PC-3 (cell line): ENCODE measurements at regions not wholly inside any gene's neighbourhood (a gene's known extent, or its start where the extent isn't known, plus 50 kb on each side); places are given as distances from the start of the nearest gene placed in this dataset.

Experiments used
- ATAC-seq: fragments of 200-7000 bp; cut with Tn5 transposase; 2 replicates; pipeline ENCODE4 v1.9.1; 2020; ENCODE audit warnings: mild to moderate bottlenecking, moderate library complexity
- BruUV-seq: library from RNA; stranded (reverse); fragments of 400-500 nt; replicated peaks from 2 replicates; lab custom pipeline; 2021; lab: Mats Ljungman, UMichigan
- CTCF ChIA-PET: fragments of 300-600 bp; sonication (Branson Sonifier 250); formaldehyde crosslinking; loops from one replicate; lab custom pipeline; 2022; ENCODE audit warnings: antibody characterized with exemption; lab: Charles Lee
- POLR2A ChIA-PET: fragments of 300-600 bp; sonication (Branson Sonifier 250); formaldehyde crosslinking; loops from one replicate; lab custom pipeline; 2022; ENCODE audit warnings: antibody characterized with exemption; ENCODE audit not compliant: unreplicated experiment; lab: Charles Lee
- DNase-seq: peaks from one replicate; pipeline ENCODE4 v3.0.0-alpha.2; 2015
- H2AFZ ChIP-seq: fragments of 300-600 bp; sonication (generic); 2 replicates; pipeline ENCODE4 v1.6.0; 2016; ENCODE audit warnings: antibody characterized with exemption, low read length
- H3F3A ChIP-seq: fragments of 300-600 bp; sonication (generic); one replicate; pipeline ENCODE4 v1.6.0; 2017; ENCODE audit warnings: antibody characterized with exemption, low read length, control low read depth, mild to moderate bottlenecking; ENCODE audit not compliant: unreplicated experiment
- H3K27ac ChIP-seq: fragments of 300-600 bp; sonication (generic); 2 replicates; pipeline ENCODE4 v1.5.1; 2016; ENCODE audit warnings: mild to moderate bottlenecking, low read length
- H3K27me3 ChIP-seq: fragments of 300-600 bp; sonication (generic); 2 replicates; pipeline ENCODE4 v1.6.1; 2016; ENCODE audit warnings: low read length, mixed read lengths
- H3K36me3 ChIP-seq: fragments of 300-600 bp; sonication (generic); 2 replicates; pipeline ENCODE4 v1.6.1; 2016; ENCODE audit warnings: low read depth, mixed run types, low read length, mixed read lengths
- H3K4me1 ChIP-seq: fragments of 300-600 bp; sonication (generic); 2 replicates; pipeline ENCODE4 v1.5.1; 2016; ENCODE audit warnings: low read length; ENCODE audit not compliant: insufficient read depth
- H3K4me2 ChIP-seq: fragments of 300-600 bp; sonication (generic); 2 replicates; pipeline ENCODE4 v1.6.0; 2016; ENCODE audit warnings: low read length
- H3K4me3 ChIP-seq: fragments of 300-600 bp; sonication (generic); 2 replicates; pipeline ENCODE4 v1.5.1; 2016; ENCODE audit warnings: mild to moderate bottlenecking, low read length, mixed read lengths
- H3K79me2 ChIP-seq: fragments of 300-600 bp; sonication (generic); 2 replicates; pipeline ENCODE4 v1.6.1; 2017; ENCODE audit warnings: low read length, mixed read lengths
- H3K9ac ChIP-seq: fragments of 300-600 bp; sonication (generic); 2 replicates; pipeline ENCODE4 v1.6.0; 2016; ENCODE audit warnings: mild to moderate bottlenecking, low read length
- H3K9me2 ChIP-seq: fragments of 300-600 bp; sonication (generic); replicated peaks from 2 replicates; pipeline ENCODE4 v1.6.1; 2016; ENCODE audit warnings: mixed run types, low read length, mixed read lengths
- H3K9me3 ChIP-seq: fragments of 300-600 bp; sonication (generic); 2 replicates; pipeline ENCODE4 v1.6.1; 2016; ENCODE audit warnings: low read length, mixed read lengths
- H4K20me1 ChIP-seq: fragments of 300-600 bp; sonication (generic); 2 replicates; pipeline ENCODE4 v1.6.1; 2016; ENCODE audit warnings: low read length, mixed read lengths
- CTCF ChIP-seq: fragments of 300-600 bp; sonication (generic); conservative IDR thresholded peaks from 2 replicates; pipeline ENCODE4 v1.5.1; 2017; ENCODE audit warnings: antibody characterized with exemption, low read depth, mild to moderate bottlenecking, low read length
- EZH2 ChIP-seq: fragments of 300-600 bp; sonication (generic); IDR thresholded peaks from one replicate; pipeline ENCODE4 v1.6.1; 2017; ENCODE audit warnings: antibody characterized with exemption, mild to moderate bottlenecking, low read length; ENCODE audit not compliant: unreplicated experiment
- EZH2phosphoT487 ChIP-seq: fragments of 300-600 bp; sonication (generic); IDR thresholded peaks from 2 replicates; pipeline ENCODE4 v1.6.1; 2018; ENCODE audit warnings: mild to moderate bottlenecking, antibody characterized with exemption, low read length, borderline replicate concordance
- intact Hi-C: fragments of 100-400 bp; cut with micrococcal nuclease; formaldehyde crosslinking; loops from 2 replicates; pipeline ENCODE4 v1.9.0; 2023

- no peak for ATAC-seq
- Histone ChIP-seq H3K9me3 (no peaks in the 10 kb centered on the region), H3F3A (no peaks in the 10 kb centered on the region), H3K27me3 (peaks cover 42% of the 10 kb centered on the region), H2AFZ (no peak overlapping the region), H4K20me1 (no peaks in the 10 kb centered on the region), H3K36me3 (no peaks in the 10 kb centered on the region), H3K27ac (no peak overlapping the region), H3K9me2 (no peaks in the 10 kb centered on the region), H3K4me3 (no peak overlapping the region), H3K4me1 (no peaks in the 10 kb centered on the region), H3K4me2 (no peak overlapping the region), H3K79me2 (no peaks in the 10 kb centered on the region), H3K9ac (no peak overlapping the region)
- BruUV-seq = no TSS peak
- intact Hi-C loops = loop anchor here (10.0 kb wide), 1 partner anchor 114 kb away; no protein-coding TSS in a partner anchor
- TF ChIP-seq EZH2phosphoT487 (no peak), CTCF (no peak)
- ChIA-PET POLR2A (no interaction called here), CTCF (no interaction called here)
- no peak for DNase-seq
Measured at GRCh38 chr2:58878778-58879177, 637.7 kb upstream of the FANCL start.

DNA sequence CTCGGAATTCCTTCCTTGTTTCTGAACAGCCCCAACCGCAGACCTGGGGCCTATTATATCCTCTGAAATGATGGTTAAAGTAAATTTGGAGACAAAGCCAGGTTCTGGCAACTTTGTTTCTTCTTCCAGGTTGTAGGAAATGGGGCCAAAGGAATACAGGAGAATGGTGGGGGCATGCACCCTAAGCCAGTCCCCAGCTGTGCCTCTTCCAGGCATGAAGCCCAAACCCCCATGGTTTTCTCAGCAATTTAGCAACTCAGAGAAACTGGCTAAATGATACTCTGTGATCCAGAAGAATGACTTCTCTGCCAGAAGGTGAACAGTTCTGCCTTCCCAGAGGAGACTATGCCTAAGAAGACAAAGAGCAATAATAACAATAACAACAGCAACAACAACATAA lies 635.0 kb upstream of the FANCL start:
- no peak overlapping the region for H3K27ac ChIP-seq
- TF ChIP-seq CTCF = no peak
- no peak for TF ChIP-seq EZH2
- no peak for TF ChIP-seq EZH2phosphoT487
- H3K9ac ChIP-seq = no peak overlapping the region
- H3K79me2 ChIP-seq = no peaks in the 10 kb centered on the region
- H3K9me3 ChIP-seq = no peaks in the 10 kb centered on the region
- DNase-seq (no peak), ATAC-seq (no peak)
- H3K4me3 ChIP-seq = no peak overlapping the region
- H3K4me1 ChIP-seq = no peaks in the 10 kb centered on the region
- H2AFZ ChIP-seq = no peak overlapping the region
- no peaks in the 10 kb centered on the region for H4K20me1 ChIP-seq
- CTCF ChIA-PET = no interaction called here
- no peaks in the 10 kb centered on the region for H3K9me2 ChIP-seq
- peaks cover 36% of the 10 kb centered on the region for H3K27me3 ChIP-seq
- POLR2A ChIA-PET = no interaction called here
- no TSS peak for BruUV-seq
- no peaks in the 10 kb centered on the region for H3F3A ChIP-seq
- H3K4me2 ChIP-seq = no peak overlapping the region
- no peaks in the 10 kb centered on the region for H3K36me3 ChIP-seq
- intact Hi-C loops = loop anchor here (10.0 kb wide), 1 partner anchor 111 kb away; no protein-coding TSS in a partner anchor

DNA sequence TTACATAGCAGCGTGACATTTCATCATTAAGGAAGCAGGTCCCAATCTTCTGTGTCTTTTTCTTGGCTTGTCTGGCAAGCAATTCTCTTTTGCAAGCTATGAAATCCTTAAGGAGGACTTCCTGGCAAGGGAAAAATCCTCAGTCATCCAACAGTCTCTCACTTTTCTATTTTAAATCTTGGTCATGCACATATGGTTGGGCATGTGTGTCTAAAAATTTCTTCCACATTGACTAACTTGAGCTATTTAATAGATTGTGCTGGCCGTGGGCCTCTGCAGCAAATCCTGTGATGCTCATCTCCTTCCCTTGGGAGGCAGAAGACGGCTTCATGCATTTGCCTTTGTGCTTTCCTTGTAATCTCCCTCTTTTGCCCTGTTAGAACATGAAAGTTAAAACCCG lies 634.3 kb upstream of the FANCL start:
- ATAC-seq (no peak), DNase-seq (no peak)
- POLR2A ChIA-PET = no interaction called here
- Histone ChIP-seq H3K9me2 (no peaks in the 10 kb centered on the region), H4K20me1 (no peaks in the 10 kb centered on the region), H3K4me3 (no peak overlapping the region), H3K4me2 (no peak overlapping the region), H2AFZ (no peak overlapping the region), H3K27ac (no peak overlapping the region), H3F3A (no peaks in the 10 kb centered on the region), H3K27me3 (peaks cover 36% of the 10 kb centered on the region), H3K79me2 (no peaks in the 10 kb centered on the region), H3K9ac (no peak overlapping the region), H3K9me3 (no peaks in the 10 kb centered on the region), H3K4me1 (no peaks in the 10 kb centered on the region), H3K36me3 (no peaks in the 10 kb centered on the region)
- BruUV-seq = no TSS peak
- TF ChIP-seq CTCF (no peak), EZH2 (no peak), EZH2phosphoT487 (no peak)
- intact Hi-C loops = loop anchor here (10.0 kb wide), 1 partner anchor 111 kb away; no protein-coding TSS in a partner anchor
- CTCF ChIA-PET = no interaction called here
